ENCODE measurements at regions not wholly inside any gene's neighbourhood (a gene's known extent, or its start where the extent isn't known, plus 50 kb on each side); places are given as distances from the start of the nearest gene placed in this dataset.

- no peaks in the 10 kb centered on the region for H3K27me3 Mint-ChIP-seq
- H3K4me1 Mint-ChIP-seq (ENCODE audit: low read depth), result no peaks in the 10 kb centered on the region
- H3K27ac Mint-ChIP-seq, result no peak overlapping the region
- H3K9me3 Mint-ChIP-seq (ENCODE audit: low read depth), result no peaks in the 10 kb centered on the region
- no peak overlapping the region for H3K4me3 Mint-ChIP-seq
- H3K36me3 Mint-ChIP-seq, result no peaks in the 10 kb centered on the region
Observed at GRCh38 chr21:16073586-16073985, 343.8 kb downstream of the USP25 start.

GRCh38 chr21:16074950-16075489 is 345.2 kb downstream of the USP25 start:
- Mint-ChIP-seq H3K27me3 (no peaks in the 10 kb centered on the region), H3K9me3 (ENCODE audit: low read depth) (no peaks in the 10 kb centered on the region), H3K4me3 (no peak overlapping the region), H3K4me1 (ENCODE audit: low read depth) (no peaks in the 10 kb centered on the region), H3K27ac (no peak overlapping the region), H3K36me3 (no peaks in the 10 kb centered on the region)

GRCh38 chr21:16075649-16076282 is 346.0 kb downstream of the USP25 start:
- no peak overlapping the region for H3K27ac Mint-ChIP-seq
- no peaks in the 10 kb centered on the region for H3K36me3 Mint-ChIP-seq
- no peaks in the 10 kb centered on the region for H3K9me3 Mint-ChIP-seq (ENCODE audit: low read depth)
- H3K4me1 Mint-ChIP-seq (ENCODE audit: low read depth), result no peaks in the 10 kb centered on the region
- H3K27me3 Mint-ChIP-seq, result no peaks in the 10 kb centered on the region
- no peak overlapping the region for H3K4me3 Mint-ChIP-seq

GRCh38 chr21:16076465-16076864 is 346.7 kb downstream of the USP25 start:
- H3K27ac Mint-ChIP-seq, result no peak overlapping the region
- H3K27me3 Mint-ChIP-seq, result no peaks in the 10 kb centered on the region
- H3K9me3 Mint-ChIP-seq (ENCODE audit: low read depth), result no peaks in the 10 kb centered on the region
- no peaks in the 10 kb centered on the region for H3K4me1 Mint-ChIP-seq (ENCODE audit: low read depth)
- H3K4me3 Mint-ChIP-seq, result no peak overlapping the region
- no peaks in the 10 kb centered on the region for H3K36me3 Mint-ChIP-seq

- Mint-ChIP-seq H3K9me3 (ENCODE audit: low read depth) (no peaks in the 10 kb centered on the region), H3K4me3 (no peak overlapping the region), H3K4me1 (ENCODE audit: low read depth) (no peaks in the 10 kb centered on the region), H3K27me3 (no peaks in the 10 kb centered on the region), H3K36me3 (no peaks in the 10 kb centered on the region), H3K27ac (no peak overlapping the region)
Observed at GRCh38 chr21:16078382-16078781, 348.6 kb downstream of the USP25 start.

- no peak overlapping the region for H3K27ac Mint-ChIP-seq
- no peaks in the 10 kb centered on the region for H3K9me3 Mint-ChIP-seq (ENCODE audit: low read depth)
- H3K4me1 Mint-ChIP-seq (ENCODE audit: low read depth), result no peaks in the 10 kb centered on the region
- no peak overlapping the region for H3K4me3 Mint-ChIP-seq
- H3K36me3 Mint-ChIP-seq, result no peaks in the 10 kb centered on the region
- no peaks in the 10 kb centered on the region for H3K27me3 Mint-ChIP-seq
Observed at GRCh38 chr21:16079830-16080229, 350.0 kb downstream of the USP25 start.

- Mint-ChIP-seq H3K9me3 (ENCODE audit: low read depth) (no peaks in the 10 kb centered on the region), H3K4me1 (ENCODE audit: low read depth) (no peaks in the 10 kb centered on the region), H3K4me3 (no peak overlapping the region), H3K27me3 (no peaks in the 10 kb centered on the region), H3K36me3 (no peaks in the 10 kb centered on the region), H3K27ac (no peak overlapping the region)
Observed at GRCh38 chr21:16081304-16081703, 351.5 kb downstream of the USP25 start.

GRCh38 chr21:16082038-16082816 is 352.4 kb downstream of the USP25 start:
- H3K4me3 Mint-ChIP-seq, result no peak overlapping the region

GRCh38 chr21:16084776-16085364 is 355.1 kb downstream of the USP25 start:
- no peaks in the 10 kb centered on the region for H3K4me1 Mint-ChIP-seq (ENCODE audit: low read depth)
- no peaks in the 10 kb centered on the region for H3K9me3 Mint-ChIP-seq (ENCODE audit: low read depth)
- H3K27me3 Mint-ChIP-seq, result no peaks in the 10 kb centered on the region
- H3K27ac Mint-ChIP-seq, result no peak overlapping the region
- no peaks in the 10 kb centered on the region for H3K36me3 Mint-ChIP-seq
- no peak overlapping the region for H3K4me3 Mint-ChIP-seq

More at GRCh38 chr21:16082038-16082816, 352.4 kb downstream of the USP25 start:
- H3K4me1 Mint-ChIP-seq (ENCODE audit: low read depth), result no peaks in the 10 kb centered on the region
- no peak overlapping the region for H3K27ac Mint-ChIP-seq
- H3K9me3 Mint-ChIP-seq (ENCODE audit: low read depth), result no peaks in the 10 kb centered on the region
- H3K36me3 Mint-ChIP-seq, result no peaks in the 10 kb centered on the region
- no peaks in the 10 kb centered on the region for H3K27me3 Mint-ChIP-seq

GRCh38 chr21:16085421-16085820 is 355.6 kb downstream of the USP25 start:
- H3K9me3 Mint-ChIP-seq (ENCODE audit: low read depth), result no peaks in the 10 kb centered on the region
- H3K27ac Mint-ChIP-seq, result no peak overlapping the region
- H3K4me3 Mint-ChIP-seq, result no peak overlapping the region
- H3K27me3 Mint-ChIP-seq, result no peaks in the 10 kb centered on the region
- H3K4me1 Mint-ChIP-seq (ENCODE audit: low read depth), result no peaks in the 10 kb centered on the region
- no peaks in the 10 kb centered on the region for H3K36me3 Mint-ChIP-seq

GRCh38 chr21:16086121-16086520 is 356.3 kb downstream of the USP25 start:
- Mint-ChIP-seq H3K4me3 (no peak overlapping the region), H3K36me3 (no peaks in the 10 kb centered on the region), H3K4me1 (ENCODE audit: low read depth) (no peaks in the 10 kb centered on the region), H3K9me3 (ENCODE audit: low read depth) (no peaks in the 10 kb centered on the region), H3K27ac (no peak overlapping the region), H3K27me3 (no peaks in the 10 kb centered on the region)

GRCh38 chr21:16086936-16087335 is 357.2 kb downstream of the USP25 start:
- Mint-ChIP-seq H3K9me3 (ENCODE audit: low read depth) (no peaks in the 10 kb centered on the region), H3K27me3 (no peaks in the 10 kb centered on the region), H3K27ac (no peak overlapping the region), H3K4me3 (no peak overlapping the region), H3K4me1 (ENCODE audit: low read depth) (no peaks in the 10 kb centered on the region), H3K36me3 (no peaks in the 10 kb centered on the region)

- H3K4me3 Mint-ChIP-seq, result no peak overlapping the region
- no peak overlapping the region for H3K27ac Mint-ChIP-seq
- H3K27me3 Mint-ChIP-seq, result no peaks in the 10 kb centered on the region
- H3K9me3 Mint-ChIP-seq (ENCODE audit: low read depth), result no peaks in the 10 kb centered on the region
- no peaks in the 10 kb centered on the region for H3K36me3 Mint-ChIP-seq
- H3K4me1 Mint-ChIP-seq (ENCODE audit: low read depth), result no peaks in the 10 kb centered on the region
Observed at GRCh38 chr21:16087523-16087922, 357.7 kb downstream of the USP25 start.

GRCh38 chr21:16088056-16088455 is 358.3 kb downstream of the USP25 start:
- H3K27me3 Mint-ChIP-seq, result no peaks in the 10 kb centered on the region
- H3K27ac Mint-ChIP-seq, result no peak overlapping the region
- no peaks in the 10 kb centered on the region for H3K36me3 Mint-ChIP-seq
- H3K4me3 Mint-ChIP-seq, result no peak overlapping the region
- H3K9me3 Mint-ChIP-seq (ENCODE audit: low read depth), result no peaks in the 10 kb centered on the region
- no peaks in the 10 kb centered on the region for H3K4me1 Mint-ChIP-seq (ENCODE audit: low read depth)

- H3K4me3 Mint-ChIP-seq, result no peak overlapping the region
- H3K9me3 Mint-ChIP-seq (ENCODE audit: low read depth), result no peaks in the 10 kb centered on the region
- no peaks in the 10 kb centered on the region for H3K4me1 Mint-ChIP-seq (ENCODE audit: low read depth)
- H3K27me3 Mint-ChIP-seq, result no peaks in the 10 kb centered on the region
- H3K36me3 Mint-ChIP-seq, result no peaks in the 10 kb centered on the region
- no peak overlapping the region for H3K27ac Mint-ChIP-seq
Observed at GRCh38 chr21:16095005-16095404, 365.2 kb downstream of the USP25 start.

All from activated naive CD8-positive, alpha-beta T cell (primary cell).